Body of pancreas (tissue), 4 donors: ENCODE measurements at regions not wholly inside any gene's neighbourhood (a gene's known extent, or its start where the extent isn't known, plus 50 kb on each side); places are given as distances from the start of the nearest gene placed in this dataset.

Experiments
- POLR2A ChIP-seq, 3 donors: fragments of 450-650 bp; IDR thresholded peaks; one replicate each; pipeline ENCODE4 v1.6.1; 2016; ENCODE audit warnings: antibody characterized with exemption in 3 of 3, mild to moderate bottlenecking in 2 of 3
- TF ChIP-seq, protein P1 (sequence below), 7 experiments: fragments of 450-650 bp in 4 of 7; fragments of 200-600 bp in 3 of 7; sonication (generic) in 3 of 7; IDR thresholded peaks; one replicate each; pipeline ENCODE4 v1.5.1; 2016 to 2019; ENCODE audit warnings: antibody characterized with exemption in 7 of 7

DNA sequence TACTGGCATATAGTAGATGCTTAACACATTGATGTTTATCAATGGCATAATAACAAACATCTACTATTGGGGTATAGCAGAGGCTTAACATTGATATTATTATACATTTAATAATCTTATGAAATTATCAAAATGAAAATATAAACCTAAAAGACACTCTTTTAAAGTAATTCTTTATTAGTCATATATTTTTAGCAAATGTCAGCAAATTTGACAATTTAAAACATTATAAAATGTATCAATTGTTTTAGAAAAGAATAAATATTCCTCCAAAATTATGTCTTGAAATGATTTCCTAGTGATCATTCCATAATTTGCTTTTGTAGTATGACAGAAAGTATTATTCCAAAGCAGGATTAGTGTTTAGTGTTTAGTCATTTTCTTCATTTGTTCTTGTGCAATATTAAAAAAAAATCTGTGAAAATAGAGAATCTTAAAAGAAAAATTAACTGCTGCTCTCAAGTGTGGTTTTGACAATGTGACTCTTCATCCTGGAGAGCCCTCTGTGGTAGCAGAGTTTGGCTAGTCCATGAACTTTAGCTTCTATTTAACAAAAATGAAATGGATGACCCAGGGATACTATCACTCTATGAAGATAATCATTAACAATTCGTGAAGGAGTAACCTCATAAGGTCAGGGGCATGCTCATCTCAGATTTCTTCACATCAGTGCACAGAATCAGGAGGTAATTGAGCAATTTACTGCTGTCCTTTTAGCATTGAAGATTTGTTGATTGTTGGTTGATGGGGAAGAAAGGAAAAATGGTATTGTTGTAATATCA is 1018.5 kb downstream of the LRFN5 start:
- TF ChIP-seq, protein P1, sequence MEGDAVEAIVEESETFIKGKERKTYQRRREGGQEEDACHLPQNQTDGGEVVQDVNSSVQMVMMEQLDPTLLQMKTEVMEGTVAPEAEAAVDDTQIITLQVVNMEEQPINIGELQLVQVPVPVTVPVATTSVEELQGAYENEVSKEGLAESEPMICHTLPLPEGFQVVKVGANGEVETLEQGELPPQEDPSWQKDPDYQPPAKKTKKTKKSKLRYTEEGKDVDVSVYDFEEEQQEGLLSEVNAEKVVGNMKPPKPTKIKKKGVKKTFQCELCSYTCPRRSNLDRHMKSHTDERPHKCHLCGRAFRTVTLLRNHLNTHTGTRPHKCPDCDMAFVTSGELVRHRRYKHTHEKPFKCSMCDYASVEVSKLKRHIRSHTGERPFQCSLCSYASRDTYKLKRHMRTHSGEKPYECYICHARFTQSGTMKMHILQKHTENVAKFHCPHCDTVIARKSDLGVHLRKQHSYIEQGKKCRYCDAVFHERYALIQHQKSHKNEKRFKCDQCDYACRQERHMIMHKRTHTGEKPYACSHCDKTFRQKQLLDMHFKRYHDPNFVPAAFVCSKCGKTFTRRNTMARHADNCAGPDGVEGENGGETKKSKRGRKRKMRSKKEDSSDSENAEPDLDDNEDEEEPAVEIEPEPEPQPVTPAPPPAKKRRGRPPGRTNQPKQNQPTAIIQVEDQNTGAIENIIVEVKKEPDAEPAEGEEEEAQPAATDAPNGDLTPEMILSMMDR (IDR thresholded peaks at IDR 0.05) = no peak
- no peak for TF ChIP-seq POLR2A (IDR thresholded peaks at IDR 0.05)
